ENCODE measurements at regions not wholly inside any gene's neighbourhood (a gene's known extent, or its start where the extent isn't known, plus 50 kb on each side); places are given as distances from the start of the nearest gene placed in this dataset.

DNA sequence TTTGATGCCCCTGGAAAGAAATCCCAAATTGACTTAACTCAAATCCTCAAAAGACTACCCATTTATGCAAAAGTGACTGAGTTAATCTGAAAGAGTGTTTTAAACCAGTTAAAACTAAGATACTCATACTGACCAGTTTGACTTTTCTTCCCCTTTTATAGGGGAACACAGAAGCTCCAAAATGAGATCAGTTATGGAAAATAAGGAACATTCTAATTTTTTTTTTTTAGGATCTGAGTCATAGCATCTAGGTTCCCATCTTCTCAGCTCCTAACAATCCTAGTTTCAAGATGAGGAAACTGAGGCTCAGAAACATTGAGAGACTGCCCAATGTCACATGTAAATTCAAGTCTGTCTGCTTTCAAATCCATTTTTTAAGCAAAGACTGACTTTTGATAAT lies 231.1 kb upstream of the RUNX1 start (continued):
- TF ChIP-seq, protein P1, sequence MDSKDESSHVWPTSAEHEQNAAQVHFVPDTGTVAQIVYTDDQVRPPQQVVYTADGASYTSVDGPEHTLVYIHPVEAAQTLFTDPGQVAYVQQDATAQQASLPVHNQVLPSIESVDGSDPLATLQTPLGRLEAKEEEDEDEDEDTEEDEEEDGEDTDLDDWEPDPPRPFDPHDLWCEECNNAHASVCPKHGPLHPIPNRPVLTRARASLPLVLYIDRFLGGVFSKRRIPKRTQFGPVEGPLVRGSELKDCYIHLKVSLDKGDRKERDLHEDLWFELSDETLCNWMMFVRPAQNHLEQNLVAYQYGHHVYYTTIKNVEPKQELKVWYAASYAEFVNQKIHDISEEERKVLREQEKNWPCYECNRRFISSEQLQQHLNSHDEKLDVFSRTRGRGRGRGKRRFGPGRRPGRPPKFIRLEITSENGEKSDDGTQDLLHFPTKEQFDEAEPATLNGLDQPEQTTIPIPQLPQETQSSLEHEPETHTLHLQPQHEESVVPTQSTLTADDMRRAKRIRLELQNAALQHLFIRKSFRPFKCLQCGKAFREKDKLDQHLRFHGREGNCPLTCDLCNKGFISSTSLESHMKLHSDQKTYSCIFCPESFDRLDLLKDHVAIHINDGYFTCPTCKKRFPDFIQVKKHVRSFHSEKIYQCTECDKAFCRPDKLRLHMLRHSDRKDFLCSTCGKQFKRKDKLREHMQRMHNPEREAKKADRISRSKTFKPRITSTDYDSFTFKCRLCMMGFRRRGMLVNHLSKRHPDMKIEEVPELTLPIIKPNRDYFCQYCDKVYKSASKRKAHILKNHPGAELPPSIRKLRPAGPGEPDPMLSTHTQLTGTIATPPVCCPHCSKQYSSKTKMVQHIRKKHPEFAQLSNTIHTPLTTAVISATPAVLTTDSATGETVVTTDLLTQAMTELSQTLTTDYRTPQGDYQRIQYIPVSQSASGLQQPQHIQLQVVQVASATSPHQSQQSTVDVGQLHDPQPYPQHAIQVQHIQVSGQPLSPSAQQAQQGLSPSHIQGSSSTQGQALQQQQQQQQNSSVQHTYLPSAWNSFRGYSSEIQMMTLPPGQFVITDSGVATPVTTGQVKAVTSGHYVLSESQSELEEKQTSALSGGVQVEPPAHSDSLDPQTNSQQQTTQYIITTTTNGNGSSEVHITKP (tag by site-specific recombination; IDR thresholded peaks at IDR 0.05): no peak

DNA sequence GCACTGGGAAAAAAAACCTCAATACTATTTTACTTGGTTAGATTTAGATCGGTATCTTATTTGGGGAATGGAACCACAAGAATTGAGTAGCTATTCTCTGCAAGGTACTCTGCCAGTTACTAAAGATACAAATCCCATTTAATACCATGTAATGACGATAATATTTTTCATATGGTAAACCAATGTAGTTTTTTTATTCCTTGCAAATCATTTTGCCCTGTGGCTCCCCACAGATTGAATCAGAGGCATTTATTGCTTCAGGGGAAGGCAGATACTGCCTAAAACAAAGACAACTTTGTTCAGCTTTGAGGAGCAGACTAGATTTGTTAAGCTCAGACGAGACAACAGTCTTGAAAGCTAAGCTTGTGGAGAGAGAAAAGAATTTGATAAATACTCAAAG lies 226.7 kb upstream of the RUNX1 start:
- Histone ChIP-seq H3K4me3 (ENCODE audit: low read depth, low read length) (no peak overlapping the region), H3K27ac (ENCODE audit: extremely low read depth, low read depth, low read length) (no peak overlapping the region), H3K4me1 (ENCODE audit: control insufficient read depth, insufficient read depth, low read length) (no peaks in the 10 kb centered on the region), H3K36me3 (ENCODE audit: control insufficient read depth in 2 of 2, insufficient read depth in 1 of 2, low read length in 2 of 2) (no peaks in the 10 kb centered on the region), H3K9me3 (ENCODE audit: control insufficient read depth, insufficient read depth, low read depth, low read length) (no peaks in the 10 kb centered on the region)
- no peak for TF ChIP-seq ZNF777 (tag by site-specific recombination; IDR thresholded peaks at IDR 0.05; ENCODE audit: borderline replicate concordance)
- TF ChIP-seq ZFP41 (tag by site-specific recombination; IDR thresholded peaks at IDR 0.05; ENCODE audit: borderline replicate concordance): no peak
- TF ChIP-seq, protein P2, sequence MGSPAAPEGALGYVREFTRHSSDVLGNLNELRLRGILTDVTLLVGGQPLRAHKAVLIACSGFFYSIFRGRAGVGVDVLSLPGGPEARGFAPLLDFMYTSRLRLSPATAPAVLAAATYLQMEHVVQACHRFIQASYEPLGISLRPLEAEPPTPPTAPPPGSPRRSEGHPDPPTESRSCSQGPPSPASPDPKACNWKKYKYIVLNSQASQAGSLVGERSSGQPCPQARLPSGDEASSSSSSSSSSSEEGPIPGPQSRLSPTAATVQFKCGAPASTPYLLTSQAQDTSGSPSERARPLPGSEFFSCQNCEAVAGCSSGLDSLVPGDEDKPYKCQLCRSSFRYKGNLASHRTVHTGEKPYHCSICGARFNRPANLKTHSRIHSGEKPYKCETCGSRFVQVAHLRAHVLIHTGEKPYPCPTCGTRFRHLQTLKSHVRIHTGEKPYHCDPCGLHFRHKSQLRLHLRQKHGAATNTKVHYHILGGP (tag by site-specific recombination; IDR thresholded peaks at IDR 0.05): no peak
- no peak for TF ChIP-seq ZNF596 (tag by site-specific recombination; IDR thresholded peaks at IDR 0.05)
- no peak for TF ChIP-seq MZF1 (tag by site-specific recombination; IDR thresholded peaks at IDR 0.05; ENCODE audit: borderline replicate concordance)
- TF ChIP-seq, protein P3, sequence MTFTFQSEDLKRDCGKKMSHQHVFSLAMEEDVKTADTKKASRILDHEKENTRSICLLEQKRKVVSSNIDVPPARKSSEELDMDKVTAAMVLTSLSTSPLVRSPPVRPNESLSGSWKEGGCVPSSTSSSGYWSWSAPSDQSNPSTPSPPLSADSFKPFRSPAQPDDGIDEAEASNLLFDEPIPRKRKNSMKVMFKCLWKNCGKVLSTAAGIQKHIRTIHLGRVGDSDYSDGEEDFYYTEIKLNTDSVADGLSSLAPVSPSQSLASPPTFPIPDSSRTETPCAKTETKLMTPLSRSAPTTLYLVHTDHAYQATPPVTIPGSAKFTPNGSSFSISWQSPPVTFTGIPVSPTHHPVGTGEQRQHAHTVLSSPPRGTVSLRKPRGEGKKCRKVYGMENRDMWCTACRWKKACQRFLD (tag by site-specific recombination; IDR thresholded peaks at IDR 0.05): no peak
- no peak for TF ChIP-seq ZSCAN23 (tag by site-specific recombination; IDR thresholded peaks at IDR 0.05)
- TF ChIP-seq ZBTB17 (tag by site-specific recombination; IDR thresholded peaks at IDR 0.05): no peak
- TF ChIP-seq ZNF624 (tag by site-specific recombination; IDR thresholded peaks at IDR 0.05): no peak
- TF ChIP-seq, protein P4, sequence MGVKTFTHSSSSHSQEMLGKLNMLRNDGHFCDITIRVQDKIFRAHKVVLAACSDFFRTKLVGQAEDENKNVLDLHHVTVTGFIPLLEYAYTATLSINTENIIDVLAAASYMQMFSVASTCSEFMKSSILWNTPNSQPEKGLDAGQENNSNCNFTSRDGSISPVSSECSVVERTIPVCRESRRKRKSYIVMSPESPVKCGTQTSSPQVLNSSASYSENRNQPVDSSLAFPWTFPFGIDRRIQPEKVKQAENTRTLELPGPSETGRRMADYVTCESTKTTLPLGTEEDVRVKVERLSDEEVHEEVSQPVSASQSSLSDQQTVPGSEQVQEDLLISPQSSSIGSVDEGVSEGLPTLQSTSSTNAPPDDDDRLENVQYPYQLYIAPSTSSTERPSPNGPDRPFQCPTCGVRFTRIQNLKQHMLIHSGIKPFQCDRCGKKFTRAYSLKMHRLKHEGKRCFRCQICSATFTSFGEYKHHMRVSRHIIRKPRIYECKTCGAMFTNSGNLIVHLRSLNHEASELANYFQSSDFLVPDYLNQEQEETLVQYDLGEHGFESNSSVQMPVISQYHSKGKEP (tag by site-specific recombination; IDR thresholded peaks at IDR 0.05): no peak
- POLR2A ChIA-PET: no interaction called here
- CTCF ChIA-PET: interaction anchor here (0.6 to 1.1 kb wide), 2 partner anchors 9 to 553 kb away, joined by 4 to 5 read pairs; no protein-coding TSS in a partner anchor

DNA sequence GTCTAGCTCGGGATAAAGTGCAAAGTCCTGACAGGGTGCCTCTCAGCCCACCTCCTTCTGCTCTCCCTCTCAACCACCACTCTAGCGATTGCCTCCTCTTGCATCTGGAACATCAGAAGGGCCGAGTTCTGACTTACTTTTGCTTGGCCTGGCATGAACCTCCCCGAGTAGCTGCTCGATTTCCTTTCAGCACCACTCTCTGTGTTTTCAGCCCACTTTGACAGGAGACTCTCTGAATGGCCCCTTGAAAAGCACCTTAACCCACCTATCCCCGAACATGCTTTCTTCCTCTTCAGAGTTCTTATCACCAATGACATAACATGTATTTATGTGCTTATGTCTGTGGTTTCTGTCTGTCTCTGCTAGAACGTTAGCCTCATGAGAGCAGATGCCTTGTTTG lies 225.8 kb upstream of the RUNX1 start:
- no peaks in the 10 kb centered on the region for H3K4me1 ChIP-seq (ENCODE audit: control insufficient read depth, insufficient read depth, low read length)
- CTCF ChIA-PET: interaction anchor here (1.1 kb wide), 1 partner anchor 10 kb away, joined by 5 read pairs; no protein-coding TSS in a partner anchor
- TF ChIP-seq GFI1B (tag by site-specific recombination; IDR thresholded peaks at IDR 0.05): no peak
- TF ChIP-seq ZNF544 (tag by site-specific recombination; IDR thresholded peaks at IDR 0.05): no peak
- TF ChIP-seq, protein P5, sequence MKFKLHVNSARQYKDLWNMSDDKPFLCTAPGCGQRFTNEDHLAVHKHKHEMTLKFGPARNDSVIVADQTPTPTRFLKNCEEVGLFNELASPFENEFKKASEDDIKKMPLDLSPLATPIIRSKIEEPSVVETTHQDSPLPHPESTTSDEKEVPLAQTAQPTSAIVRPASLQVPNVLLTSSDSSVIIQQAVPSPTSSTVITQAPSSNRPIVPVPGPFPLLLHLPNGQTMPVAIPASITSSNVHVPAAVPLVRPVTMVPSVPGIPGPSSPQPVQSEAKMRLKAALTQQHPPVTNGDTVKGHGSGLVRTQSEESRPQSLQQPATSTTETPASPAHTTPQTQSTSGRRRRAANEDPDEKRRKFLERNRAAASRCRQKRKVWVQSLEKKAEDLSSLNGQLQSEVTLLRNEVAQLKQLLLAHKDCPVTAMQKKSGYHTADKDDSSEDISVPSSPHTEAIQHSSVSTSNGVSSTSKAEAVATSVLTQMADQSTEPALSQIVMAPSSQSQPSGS (tag by site-specific recombination; IDR thresholded peaks at IDR 0.05; ENCODE audit: low read depth): no peak
- no peak for TF ChIP-seq GLIS2 (tag by site-specific recombination; IDR thresholded peaks at IDR 0.05)
- no peak overlapping the region for H3K4me3 ChIP-seq (ENCODE audit: low read depth, low read length)
- no peaks in the 10 kb centered on the region for H3K36me3 ChIP-seq (ENCODE audit: control insufficient read depth in 2 of 2, insufficient read depth in 1 of 2, low read length in 2 of 2)
- POLR2A ChIA-PET: no interaction called here
- H3K9me3 ChIP-seq (ENCODE audit: control insufficient read depth, insufficient read depth, low read depth, low read length): no peaks in the 10 kb centered on the region
- H3K27ac ChIP-seq (ENCODE audit: extremely low read depth, low read depth, low read length): no peak overlapping the region

Data from HEK293 (cell line).